HG02623 (cell line): ENCODE measurements at regions not wholly inside any gene's neighbourhood (a gene's known extent, or its start where the extent isn't known, plus 50 kb on each side); places are given as distances from the start of the nearest gene placed in this dataset.
"Not testable (repeated sequence)": the region's sequence is repeated elsewhere in the genome, so short reads cannot be mapped to it uniquely, and the experiment has no call there.

Experiments used
- ATAC-seq: cut with Tn5 transposase; IDR thresholded peaks from one replicate; pipeline ENCODE4 v1.9.1; 2021; ENCODE audit warnings: moderate library complexity; ENCODE audit not compliant: unreplicated experiment

- ATAC-seq = no peak
Measured at GRCh38 chrX:15127010-15127409, 142.9 kb downstream of the ASB9 start.

GRCh38 chrX:15116900-15117299 is 153.0 kb downstream of the ASB9 start:
- ATAC-seq = no peak

GRCh38 chrX:15114743-15115566 is 154.9 kb downstream of the ASB9 start:
- no peak for ATAC-seq

DNA sequence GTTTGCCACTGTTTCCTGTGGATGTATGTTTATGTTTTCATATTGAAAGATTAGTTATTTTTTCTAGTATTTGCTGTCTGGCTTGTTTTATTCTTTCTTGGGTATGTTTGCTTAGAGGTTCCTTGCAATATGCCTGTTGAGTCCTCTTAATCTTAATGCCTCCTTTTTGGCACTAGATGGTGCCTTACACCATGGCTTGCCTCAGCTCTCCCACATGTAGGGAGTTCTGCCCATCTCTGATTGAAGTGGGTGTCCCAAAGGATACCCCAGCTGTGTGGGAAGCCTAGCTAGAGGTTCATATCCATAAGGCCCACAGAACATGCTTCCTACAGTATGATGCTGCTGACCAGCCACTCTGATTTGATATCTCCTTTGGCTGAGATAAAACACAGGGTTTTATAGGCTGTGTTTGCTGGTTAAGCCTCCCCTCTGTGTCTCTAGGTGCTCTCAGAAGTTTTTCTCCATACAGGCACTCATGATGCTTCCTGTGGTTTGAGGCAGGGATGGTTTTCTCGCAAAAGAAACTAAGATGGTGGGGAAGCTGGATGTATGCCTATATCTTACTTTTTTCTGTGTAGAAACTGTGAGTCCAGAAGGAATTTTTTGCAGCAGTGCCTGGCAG is 162.4 kb downstream of the ASB9 start:
- ATAC-seq = no peak

GRCh38 chrX:15098505-15098904 is 171.4 kb downstream of the ASB9 start:
- no peak for ATAC-seq

DNA sequence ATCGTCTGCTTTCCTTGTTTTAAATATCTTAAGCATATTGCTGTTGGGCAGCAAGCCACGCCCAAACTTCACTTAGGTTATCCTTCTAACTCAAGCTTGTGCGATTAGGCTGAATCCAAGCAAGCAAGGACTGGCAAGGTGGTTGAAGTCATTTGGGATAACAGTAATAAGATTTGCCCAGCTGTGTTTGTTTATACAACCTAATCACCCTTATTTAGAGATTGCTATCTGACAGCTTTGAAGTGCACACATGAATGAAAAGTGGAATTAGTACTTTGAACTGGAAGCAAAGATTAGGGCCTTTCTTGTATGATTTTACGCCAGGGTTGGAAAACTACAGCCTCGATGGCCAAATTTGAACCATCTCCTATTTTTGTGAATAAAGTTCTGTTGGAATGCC is 182.1 kb downstream of the ASB9 start:
- ATAC-seq = no peak

DNA sequence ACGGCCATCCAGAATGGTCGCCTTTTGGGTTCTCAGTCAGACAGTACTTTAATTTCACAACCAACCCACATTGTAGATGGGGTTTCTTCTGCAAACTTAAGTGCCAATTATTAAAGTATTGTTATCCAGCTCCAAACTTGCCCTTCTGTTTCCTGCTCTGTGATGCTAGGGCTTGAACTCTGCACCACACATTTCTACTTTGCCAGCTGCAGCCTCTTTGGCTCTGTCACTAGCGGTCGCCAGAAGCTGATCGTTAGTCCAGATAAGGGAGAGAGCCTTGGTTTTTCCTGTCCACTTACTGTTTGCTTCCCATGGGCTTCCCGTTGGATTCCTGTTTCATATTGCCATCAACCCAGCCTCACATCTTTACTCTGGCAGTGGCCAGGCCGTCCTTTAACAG is 196.6 kb downstream of the ASB9 start:
- ATAC-seq = no peak

DNA sequence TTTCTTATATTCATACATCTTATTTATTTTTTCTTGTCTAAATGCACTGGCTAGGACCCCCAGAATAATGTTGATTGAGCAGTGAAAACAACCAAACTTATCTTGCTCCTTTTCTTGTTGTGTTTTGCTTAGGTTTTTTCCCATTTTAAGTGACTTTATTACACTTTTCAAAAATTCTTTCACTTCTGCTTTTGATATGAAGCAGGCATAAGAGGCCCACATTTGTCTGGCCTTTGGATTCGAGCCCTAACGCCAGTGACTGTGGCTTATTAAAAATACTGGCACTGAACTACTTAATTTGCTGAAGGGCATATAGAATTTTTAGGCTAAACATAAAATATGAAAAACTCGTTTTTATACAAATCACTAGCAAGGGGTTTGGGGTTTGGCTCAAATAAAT is 197.0 kb downstream of the ASB9 start:
- no peak for ATAC-seq

DNA sequence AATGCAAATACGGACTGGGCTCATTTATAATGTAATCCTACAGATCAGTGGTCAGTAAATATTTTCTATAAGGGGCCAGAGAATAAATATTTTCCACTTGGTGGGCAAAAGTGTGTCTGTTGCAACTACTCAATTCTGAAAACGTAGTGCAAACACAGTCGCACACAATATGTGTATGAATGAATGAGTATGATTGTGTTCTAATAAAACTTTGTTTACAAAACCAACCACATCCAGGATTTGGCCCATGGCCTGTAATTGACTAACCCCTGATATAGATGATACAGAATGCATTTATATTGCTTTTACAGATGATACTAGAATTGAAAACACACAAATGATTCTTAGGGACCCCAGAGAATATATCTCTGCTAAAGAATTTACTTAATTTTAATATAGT is 197.6 kb downstream of the ASB9 start:
- ATAC-seq = no peak

DNA sequence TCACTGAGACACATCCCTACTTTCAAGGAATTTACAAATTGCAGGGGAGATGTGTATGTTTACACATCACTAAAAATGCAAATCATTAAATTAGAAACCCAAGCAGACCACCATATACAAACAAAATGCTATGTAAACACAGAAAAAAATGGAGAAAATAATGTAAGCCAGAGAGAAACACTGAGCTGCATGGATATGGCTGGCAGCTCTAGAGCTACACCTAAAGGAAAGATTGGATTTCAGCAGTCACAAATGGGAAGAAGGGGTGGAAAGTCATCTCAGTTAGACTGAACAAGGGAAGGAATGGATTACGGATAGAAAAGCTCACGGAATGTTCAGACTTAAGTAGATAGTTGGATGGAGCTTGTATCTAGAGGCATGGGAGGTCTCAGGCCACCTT is 186.3 kb downstream of the MOSPD2 start:
- ATAC-seq = no peak

- no peak for ATAC-seq
Measured at GRCh38 chrX:15056044-15056443, 182.8 kb downstream of the MOSPD2 start.

DNA sequence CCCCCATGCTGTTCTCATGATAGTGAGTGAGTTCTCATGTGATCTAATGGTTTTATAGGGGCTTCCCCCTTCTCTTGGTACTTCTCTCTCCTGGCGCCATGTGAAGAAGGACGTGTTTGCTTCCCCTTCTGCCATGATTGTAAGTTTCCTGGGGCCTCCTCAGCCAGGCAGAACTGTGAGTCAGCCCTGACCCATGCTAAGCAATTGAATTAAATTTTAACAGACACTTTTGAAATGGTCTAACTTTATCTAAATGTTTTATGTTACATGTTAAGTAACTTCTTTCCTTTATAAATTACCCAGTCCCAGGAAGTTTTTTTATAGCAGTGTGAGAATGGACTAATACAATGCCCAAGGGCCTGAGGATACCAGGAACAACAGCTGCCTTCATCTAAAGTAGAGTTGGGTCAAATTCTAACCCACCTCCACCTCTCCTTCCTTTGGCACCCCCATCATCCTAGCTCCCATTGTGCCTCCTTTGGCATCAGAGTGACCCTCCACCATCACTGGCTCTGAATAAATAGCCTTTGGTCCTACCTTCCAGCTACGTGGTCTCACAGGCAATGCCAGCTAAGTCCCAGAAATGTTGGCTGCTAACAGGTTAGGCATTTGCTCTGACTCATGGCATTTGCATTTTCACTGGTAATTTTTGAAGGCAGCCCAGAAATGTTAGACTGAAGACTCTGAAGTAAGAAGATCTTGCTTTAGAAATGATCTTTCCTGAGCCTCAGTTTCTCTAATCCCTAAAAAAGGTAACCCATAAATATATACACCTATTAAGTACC is 182.1 kb downstream of the MOSPD2 start:
- ATAC-seq = no peak

DNA sequence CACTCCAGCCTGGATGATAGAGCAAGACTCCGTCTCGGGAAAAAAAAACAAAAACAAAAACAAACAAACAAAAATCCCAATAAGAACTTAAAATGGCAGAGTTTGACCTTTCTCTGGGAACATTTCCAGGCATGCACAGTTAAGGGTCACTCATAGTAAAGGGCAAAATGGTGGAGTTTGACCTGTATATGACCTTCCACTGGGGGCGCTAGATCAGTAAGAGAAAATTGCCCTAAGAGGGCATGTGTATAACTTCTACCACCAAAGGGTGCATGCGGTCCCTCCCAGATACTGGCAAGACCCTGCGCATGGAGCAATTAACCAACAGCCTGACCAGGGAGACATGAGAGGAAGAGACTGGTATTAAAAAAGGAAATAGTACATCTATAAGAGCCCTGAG is 177.2 kb downstream of the MOSPD2 start:
- ATAC-seq = no peak

- ATAC-seq = no peak
Measured at GRCh38 chrX:15043538-15043937, 170.3 kb downstream of the MOSPD2 start.

GRCh38 chrX:15033917-15034316 is 160.7 kb downstream of the MOSPD2 start:
- ATAC-seq = no peak

DNA sequence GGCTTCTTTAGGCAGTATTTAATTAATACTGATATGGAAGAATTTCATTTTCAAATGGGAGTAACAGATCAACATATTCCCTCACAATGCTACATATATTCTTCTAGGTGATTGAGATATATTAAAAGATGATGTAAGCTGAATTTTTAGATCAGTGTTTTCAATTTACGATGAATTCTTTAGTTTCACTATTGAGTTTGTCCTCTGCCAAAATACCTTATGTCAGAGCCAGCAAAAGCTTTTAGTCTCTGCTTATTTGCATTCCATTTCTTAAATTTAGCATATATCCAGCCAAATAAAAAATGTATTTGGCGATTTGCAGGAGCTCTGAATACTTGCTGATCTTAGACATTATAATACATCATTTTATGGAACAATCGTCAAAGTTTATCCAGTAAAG is 144.3 kb downstream of the MOSPD2 start:
- no peak for ATAC-seq

DNA sequence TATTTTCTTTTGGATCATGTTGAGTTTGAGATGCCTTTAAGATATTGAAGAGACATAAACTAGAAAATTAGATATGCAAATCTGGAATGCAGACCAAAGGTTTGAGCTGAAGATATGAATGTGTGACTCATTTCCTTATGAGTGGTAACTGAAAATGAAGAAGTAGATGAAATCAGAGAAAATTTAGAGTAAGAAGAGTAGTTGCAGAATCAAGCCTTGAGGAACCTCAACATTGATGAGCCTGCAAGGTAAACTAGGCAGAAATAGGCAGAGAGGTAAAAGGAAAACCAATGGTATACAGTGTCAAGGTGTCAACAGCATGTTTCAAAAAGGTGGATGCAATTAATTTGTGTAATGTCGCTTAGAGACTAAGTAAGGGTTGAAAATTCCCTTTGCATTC is 142.8 kb downstream of the MOSPD2 start:
- no peak for ATAC-seq

DNA sequence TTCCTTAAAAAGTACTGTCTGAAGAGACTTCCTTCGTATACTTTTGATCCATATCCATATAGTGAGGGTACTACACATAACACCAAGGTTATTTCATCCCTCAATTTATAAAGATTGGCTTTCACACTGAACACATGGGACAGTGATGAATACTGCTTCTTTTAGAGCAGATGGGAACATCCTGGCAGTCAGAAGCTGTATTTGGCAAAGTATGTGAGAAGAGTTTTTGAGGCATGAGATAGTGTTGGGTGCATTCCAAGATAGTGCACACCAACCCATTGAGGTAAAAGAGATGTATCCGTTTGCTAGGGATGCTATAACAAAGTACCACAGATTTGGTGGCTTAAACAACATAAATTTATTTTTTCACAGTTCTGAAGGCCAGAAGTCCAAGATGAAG is 141.1 kb downstream of the MOSPD2 start:
- ATAC-seq = no peak

GRCh38 chrX:15013461-15013860 is 140.2 kb downstream of the MOSPD2 start:
- ATAC-seq = no peak

DNA sequence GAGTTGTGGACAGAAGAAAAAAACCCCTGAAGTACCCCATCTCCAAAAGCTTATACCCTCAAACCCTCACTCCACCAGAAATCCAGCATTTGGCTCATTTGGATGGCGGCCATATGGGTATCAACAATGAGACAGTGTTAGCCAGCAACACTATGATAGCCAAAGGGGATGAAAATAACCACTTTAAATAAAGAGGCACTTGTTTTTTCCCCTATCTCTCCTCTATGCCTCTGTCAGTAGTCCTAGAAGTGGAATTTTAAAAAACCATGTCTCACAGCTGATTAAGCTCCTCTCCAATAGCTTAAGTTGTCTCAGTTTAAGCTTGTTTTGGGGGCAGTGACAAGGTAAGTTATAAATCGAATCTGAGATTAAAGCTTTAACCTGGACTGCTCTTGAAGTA is 124.0 kb downstream of the MOSPD2 start:
- no peak for ATAC-seq

DNA sequence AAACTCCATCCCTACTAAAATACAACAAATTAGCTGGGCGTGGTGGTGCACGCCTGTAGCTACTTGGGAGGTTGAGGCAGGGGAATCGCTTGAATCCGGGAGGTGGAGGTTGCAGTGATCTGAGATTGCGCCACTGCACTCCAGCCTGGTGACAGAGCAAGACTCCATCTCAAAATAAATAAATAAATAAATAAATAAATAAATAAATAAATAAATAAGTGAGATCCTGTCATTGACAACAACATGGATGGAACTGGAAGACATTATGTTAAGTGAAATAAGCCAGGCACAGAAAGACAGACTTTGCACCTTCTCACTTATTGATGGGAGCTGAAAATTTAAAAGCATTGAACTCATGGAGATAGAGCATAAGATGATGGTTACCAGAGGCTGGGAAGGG is 111.2 kb downstream of the MOSPD2 start:
- ATAC-seq = not testable (repeated sequence)
